ENCODE measurements at regions not wholly inside any gene's neighbourhood (a gene's known extent, or its start where the extent isn't known, plus 50 kb on each side); places are given as distances from the start of the nearest gene placed in this dataset.

DNA sequence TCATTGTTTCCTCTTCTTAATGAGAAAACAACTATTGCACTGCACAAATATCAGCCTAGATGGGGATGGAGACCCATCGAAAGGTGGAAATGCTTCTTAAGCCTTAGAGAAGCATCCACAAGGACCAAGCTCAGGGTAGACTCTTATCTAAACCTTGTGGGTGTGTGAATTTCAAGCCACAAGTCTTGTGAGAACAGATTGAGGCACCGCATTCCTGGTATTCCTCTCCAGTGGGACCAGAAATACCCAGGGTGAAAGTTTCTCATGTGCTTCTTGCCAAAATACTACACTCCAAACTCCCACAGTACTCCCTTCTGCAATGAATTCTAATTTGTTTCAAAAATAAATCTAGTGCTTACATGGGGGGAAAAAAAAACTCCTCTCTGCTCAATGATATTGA, 375.6 kb downstream of the PDGFC start:
- Mint-ChIP-seq H3K27ac (no peak overlapping the region), H3K4me1 (peaks cover 9% of the 10 kb centered on the region), H3K27me3 (ENCODE audit: insufficient read depth, low read depth, poor library complexity) (peaks cover 2% of the 10 kb centered on the region), H3K9me3 (peaks cover 18% of the 10 kb centered on the region), H3K4me3 (no peak overlapping the region), H3K36me3 (ENCODE audit: low read depth) (peaks cover 14% of the 10 kb centered on the region)
- no peak for DNase-seq (ENCODE audit: low spot score)
- no peaks in the 10 kb centered on the region; the same call in 1 of the 2 replicates for H3K36me3 ChIP-seq (ENCODE audit: insufficient read depth)
- no peak overlapping the region for H3K4me2 ChIP-seq
- peaks cover 9% of the 10 kb centered on the region for H3K4me1 ChIP-seq (ENCODE audit: insufficient read depth)
- no peaks in the 10 kb centered on the region for H3K27me3 ChIP-seq (ENCODE audit: insufficient read depth)
- no peaks in the 10 kb centered on the region for H3F3A ChIP-seq (replicated peaks; ENCODE audit: low read depth)
- no peak overlapping the region for H2AFZ ChIP-seq
- no peaks in the 10 kb centered on the region for H4K20me1 ChIP-seq (replicated peaks; ENCODE audit: insufficient read depth)
- no peaks in the 10 kb centered on the region for H3K9me2 ChIP-seq (ENCODE audit: insufficient read depth)
- H3K79me2 ChIP-seq (replicated peaks; ENCODE audit: insufficient read depth) = no peaks in the 10 kb centered on the region
- TF ChIP-seq EZH2phosphoT487 (IDR thresholded peaks at IDR 0.05; ENCODE audit: unreplicated experiment) = no peak
- no peak for TF ChIP-seq STAT1 (IDR thresholded peaks at IDR 0.05; ENCODE audit: unreplicated experiment)
- TF ChIP-seq, protein P1, sequence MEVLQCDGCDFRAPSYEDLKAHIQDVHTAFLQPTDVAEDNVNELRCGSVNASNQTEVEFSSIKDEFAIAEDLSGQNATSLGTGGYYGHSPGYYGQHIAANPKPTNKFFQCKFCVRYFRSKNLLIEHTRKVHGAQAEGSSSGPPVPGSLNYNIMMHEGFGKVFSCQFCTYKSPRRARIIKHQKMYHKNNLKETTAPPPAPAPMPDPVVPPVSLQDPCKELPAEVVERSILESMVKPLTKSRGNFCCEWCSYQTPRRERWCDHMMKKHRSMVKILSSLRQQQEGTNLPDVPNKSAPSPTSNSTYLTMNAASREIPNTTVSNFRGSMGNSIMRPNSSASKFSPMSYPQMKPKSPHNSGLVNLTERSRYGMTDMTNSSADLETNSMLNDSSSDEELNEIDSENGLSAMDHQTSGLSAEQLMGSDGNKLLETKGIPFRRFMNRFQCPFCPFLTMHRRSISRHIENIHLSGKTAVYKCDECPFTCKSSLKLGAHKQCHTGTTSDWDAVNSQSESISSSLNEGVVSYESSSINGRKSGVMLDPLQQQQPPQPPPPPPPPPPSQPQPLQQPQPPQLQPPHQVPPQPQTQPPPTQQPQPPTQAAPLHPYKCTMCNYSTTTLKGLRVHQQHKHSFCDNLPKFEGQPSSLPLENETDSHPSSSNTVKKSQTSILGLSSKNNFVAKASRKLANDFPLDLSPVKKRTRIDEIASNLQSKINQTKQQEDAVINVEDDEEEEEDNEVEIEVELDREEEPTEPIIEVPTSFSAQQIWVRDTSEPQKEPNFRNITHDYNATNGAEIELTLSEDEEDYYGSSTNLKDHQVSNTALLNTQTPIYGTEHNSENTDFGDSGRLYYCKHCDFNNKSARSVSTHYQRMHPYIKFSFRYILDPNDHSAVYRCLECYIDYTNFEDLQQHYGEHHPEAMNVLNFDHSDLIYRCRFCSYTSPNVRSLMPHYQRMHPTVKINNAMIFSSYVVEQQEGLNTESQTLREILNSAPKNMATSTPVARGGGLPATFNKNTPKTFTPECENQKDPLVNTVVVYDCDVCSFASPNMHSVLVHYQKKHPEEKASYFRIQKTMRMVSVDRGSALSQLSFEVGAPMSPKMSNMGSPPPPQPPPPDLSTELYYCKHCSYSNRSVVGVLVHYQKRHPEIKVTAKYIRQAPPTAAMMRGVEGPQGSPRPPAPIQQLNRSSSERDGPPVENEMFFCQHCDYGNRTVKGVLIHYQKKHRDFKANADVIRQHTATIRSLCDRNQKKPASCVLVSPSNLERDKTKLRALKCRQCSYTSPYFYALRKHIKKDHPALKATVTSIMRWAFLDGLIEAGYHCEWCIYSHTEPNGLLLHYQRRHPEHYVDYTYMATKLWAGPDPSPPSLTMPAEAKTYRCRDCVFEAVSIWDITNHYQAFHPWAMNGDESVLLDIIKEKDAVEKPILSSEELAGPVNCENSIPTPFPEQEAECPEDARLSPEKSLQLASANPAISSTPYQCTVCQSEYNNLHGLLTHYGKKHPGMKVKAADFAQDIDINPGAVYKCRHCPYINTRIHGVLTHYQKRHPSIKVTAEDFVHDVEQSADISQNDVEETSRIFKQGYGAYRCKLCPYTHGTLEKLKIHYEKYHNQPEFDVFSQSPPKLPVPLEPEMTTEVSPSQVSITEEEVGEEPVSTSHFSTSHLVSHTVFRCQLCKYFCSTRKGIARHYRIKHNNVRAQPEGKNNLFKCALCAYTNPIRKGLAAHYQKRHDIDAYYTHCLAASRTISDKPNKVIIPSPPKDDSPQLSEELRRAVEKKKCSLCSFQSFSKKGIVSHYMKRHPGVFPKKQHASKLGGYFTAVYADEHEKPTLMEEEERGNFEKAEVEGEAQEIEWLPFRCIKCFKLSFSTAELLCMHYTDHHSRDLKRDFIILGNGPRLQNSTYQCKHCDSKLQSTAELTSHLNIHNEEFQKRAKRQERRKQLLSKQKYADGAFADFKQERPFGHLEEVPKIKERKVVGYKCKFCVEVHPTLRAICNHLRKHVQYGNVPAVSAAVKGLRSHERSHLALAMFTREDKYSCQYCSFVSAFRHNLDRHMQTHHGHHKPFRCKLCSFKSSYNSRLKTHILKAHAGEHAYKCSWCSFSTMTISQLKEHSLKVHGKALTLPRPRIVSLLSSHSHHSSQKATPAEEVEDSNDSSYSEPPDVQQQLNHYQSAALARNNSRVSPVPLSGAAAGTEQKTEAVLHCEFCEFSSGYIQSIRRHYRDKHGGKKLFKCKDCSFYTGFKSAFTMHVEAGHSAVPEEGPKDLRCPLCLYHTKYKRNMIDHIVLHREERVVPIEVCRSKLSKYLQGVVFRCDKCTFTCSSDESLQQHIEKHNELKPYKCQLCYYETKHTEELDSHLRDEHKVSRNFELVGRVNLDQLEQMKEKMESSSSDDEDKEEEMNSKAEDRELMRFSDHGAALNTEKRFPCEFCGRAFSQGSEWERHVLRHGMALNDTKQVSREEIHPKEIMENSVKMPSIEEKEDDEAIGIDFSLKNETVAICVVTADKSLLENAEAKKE (CRISPR knock-in tag; IDR thresholded peaks at IDR 0.05) = no peak
- TF ChIP-seq EZH2 (IDR thresholded peaks at IDR 0.05; ENCODE audit: low read depth, unreplicated experiment) = no peak
- TF ChIP-seq NANOG (IDR thresholded peaks at IDR 0.05; ENCODE audit: borderline replicate concordance) = no peak
- TF ChIP-seq, protein P2, sequence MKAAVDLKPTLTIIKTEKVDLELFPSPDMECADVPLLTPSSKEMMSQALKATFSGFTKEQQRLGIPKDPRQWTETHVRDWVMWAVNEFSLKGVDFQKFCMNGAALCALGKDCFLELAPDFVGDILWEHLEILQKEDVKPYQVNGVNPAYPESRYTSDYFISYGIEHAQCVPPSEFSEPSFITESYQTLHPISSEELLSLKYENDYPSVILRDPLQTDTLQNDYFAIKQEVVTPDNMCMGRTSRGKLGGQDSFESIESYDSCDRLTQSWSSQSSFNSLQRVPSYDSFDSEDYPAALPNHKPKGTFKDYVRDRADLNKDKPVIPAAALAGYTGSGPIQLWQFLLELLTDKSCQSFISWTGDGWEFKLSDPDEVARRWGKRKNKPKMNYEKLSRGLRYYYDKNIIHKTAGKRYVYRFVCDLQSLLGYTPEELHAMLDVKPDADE (IDR thresholded peaks at IDR 0.05) = no peak
- no peak for TF ChIP-seq ZNF114 (CRISPR knock-in tag; IDR thresholded peaks at IDR 0.05)
- TF ChIP-seq ZNF331 (CRISPR knock-in tag; IDR thresholded peaks at IDR 0.05; ENCODE audit: low read depth) = no peak
- TF ChIP-seq CREB1 (CRISPR knock-in tag; IDR thresholded peaks at IDR 0.05; ENCODE audit: low read depth) = no peak
- TF ChIP-seq, protein P3, sequence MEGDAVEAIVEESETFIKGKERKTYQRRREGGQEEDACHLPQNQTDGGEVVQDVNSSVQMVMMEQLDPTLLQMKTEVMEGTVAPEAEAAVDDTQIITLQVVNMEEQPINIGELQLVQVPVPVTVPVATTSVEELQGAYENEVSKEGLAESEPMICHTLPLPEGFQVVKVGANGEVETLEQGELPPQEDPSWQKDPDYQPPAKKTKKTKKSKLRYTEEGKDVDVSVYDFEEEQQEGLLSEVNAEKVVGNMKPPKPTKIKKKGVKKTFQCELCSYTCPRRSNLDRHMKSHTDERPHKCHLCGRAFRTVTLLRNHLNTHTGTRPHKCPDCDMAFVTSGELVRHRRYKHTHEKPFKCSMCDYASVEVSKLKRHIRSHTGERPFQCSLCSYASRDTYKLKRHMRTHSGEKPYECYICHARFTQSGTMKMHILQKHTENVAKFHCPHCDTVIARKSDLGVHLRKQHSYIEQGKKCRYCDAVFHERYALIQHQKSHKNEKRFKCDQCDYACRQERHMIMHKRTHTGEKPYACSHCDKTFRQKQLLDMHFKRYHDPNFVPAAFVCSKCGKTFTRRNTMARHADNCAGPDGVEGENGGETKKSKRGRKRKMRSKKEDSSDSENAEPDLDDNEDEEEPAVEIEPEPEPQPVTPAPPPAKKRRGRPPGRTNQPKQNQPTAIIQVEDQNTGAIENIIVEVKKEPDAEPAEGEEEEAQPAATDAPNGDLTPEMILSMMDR (conservative IDR thresholded peaks at IDR 0.05; ENCODE audit: low read depth in 2 of 2) = no peak
- TF ChIP-seq JUNB (IDR thresholded peaks at IDR 0.05; ENCODE audit: unreplicated experiment) = no peak
- TF ChIP-seq POLR2AphosphoS5 (IDR thresholded peaks at IDR 0.05; ENCODE audit: low read depth) = no peak
- no peak overlapping the region for H3K4me3 ChIP-seq
- ATAC-seq = no peak
- H3K27ac ChIP-seq (ENCODE audit: low read depth) = no peak overlapping the region

Data from GM23338 (cell line).